Gastroesophageal sphincter (tissue), 3 donors: ENCODE measurements at regions not wholly inside any gene's neighbourhood (a gene's known extent, or its start where the extent isn't known, plus 50 kb on each side); places are given as distances from the start of the nearest gene placed in this dataset.

Experiments used
- CTCF ChIP-seq, 4 experiments: fragments of 200-600 bp in 2 of 4; fragments of 450-650 bp in 2 of 4; sonication (generic) in 1 of 4; IDR thresholded peaks; one replicate each; pipeline ENCODE4 v1.5.1; 2017 to 2019; ENCODE audit warnings: antibody characterized with exemption in 4 of 4, mild to moderate bottlenecking in 2 of 4, moderate library complexity in 2 of 4
- POLR2A ChIP-seq, 2 donors: fragments of 450-650 bp; IDR thresholded peaks; one replicate each; pipeline ENCODE4 v1.6.1; 2017; ENCODE audit warnings: antibody characterized with exemption in 2 of 2, mild to moderate bottlenecking in 2 of 2, moderate library complexity in 1 of 2

- TF ChIP-seq POLR2A (IDR thresholded peaks at IDR 0.05) (no peak), CTCF (IDR thresholded peaks at IDR 0.05) (no peak)
Measured at GRCh38 chr1:199701726-199702125, 325.8 kb upstream of the NR5A2 start.
